ENCODE measurements at regions not wholly inside any gene's neighbourhood (a gene's known extent, or its start where the extent isn't known, plus 50 kb on each side); places are given as distances from the start of the nearest gene placed in this dataset.

GRCh38 chr7:124577256-124577655 lies 188.3 kb downstream of the GPR37 start:
- Histone ChIP-seq H3K36me3 (no peaks in the 10 kb centered on the region), H3K27me3 (no peaks in the 10 kb centered on the region), H3K27ac (no peak overlapping the region), H3K4me1 (no peaks in the 10 kb centered on the region), H3K9me3 (no peaks in the 10 kb centered on the region), H3K4me3 (no peak overlapping the region)
- TF ChIP-seq, protein P1, sequence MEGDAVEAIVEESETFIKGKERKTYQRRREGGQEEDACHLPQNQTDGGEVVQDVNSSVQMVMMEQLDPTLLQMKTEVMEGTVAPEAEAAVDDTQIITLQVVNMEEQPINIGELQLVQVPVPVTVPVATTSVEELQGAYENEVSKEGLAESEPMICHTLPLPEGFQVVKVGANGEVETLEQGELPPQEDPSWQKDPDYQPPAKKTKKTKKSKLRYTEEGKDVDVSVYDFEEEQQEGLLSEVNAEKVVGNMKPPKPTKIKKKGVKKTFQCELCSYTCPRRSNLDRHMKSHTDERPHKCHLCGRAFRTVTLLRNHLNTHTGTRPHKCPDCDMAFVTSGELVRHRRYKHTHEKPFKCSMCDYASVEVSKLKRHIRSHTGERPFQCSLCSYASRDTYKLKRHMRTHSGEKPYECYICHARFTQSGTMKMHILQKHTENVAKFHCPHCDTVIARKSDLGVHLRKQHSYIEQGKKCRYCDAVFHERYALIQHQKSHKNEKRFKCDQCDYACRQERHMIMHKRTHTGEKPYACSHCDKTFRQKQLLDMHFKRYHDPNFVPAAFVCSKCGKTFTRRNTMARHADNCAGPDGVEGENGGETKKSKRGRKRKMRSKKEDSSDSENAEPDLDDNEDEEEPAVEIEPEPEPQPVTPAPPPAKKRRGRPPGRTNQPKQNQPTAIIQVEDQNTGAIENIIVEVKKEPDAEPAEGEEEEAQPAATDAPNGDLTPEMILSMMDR (IDR thresholded peaks at IDR 0.05), result no peak
- TF ChIP-seq POLR2AphosphoS5 (IDR thresholded peaks at IDR 0.05; ENCODE audit: insufficient read depth in 1 of 2, low read depth in 1 of 2) (no peak), POLR2A (IDR thresholded peaks at IDR 0.05) (no peak)
- DNase-seq (ENCODE audit: extremely low spot score in 2 of 2), result no peak
- intact Hi-C loops (cut with DNase I), result no loop called here

GRCh38 chr7:124575176-124575575 lies 190.4 kb downstream of the GPR37 start:
- Histone ChIP-seq H3K36me3 (no peaks in the 10 kb centered on the region), H3K27me3 (no peaks in the 10 kb centered on the region), H3K4me1 (no peaks in the 10 kb centered on the region), H3K4me3 (no peak overlapping the region), H3K27ac (no peak overlapping the region), H3K9me3 (no peaks in the 10 kb centered on the region)
- DNase-seq (ENCODE audit: extremely low spot score in 2 of 2), result no peak
- TF ChIP-seq POLR2AphosphoS5 (IDR thresholded peaks at IDR 0.05; ENCODE audit: insufficient read depth in 1 of 2, low read depth in 1 of 2), result no peak
- TF ChIP-seq POLR2A (IDR thresholded peaks at IDR 0.05), result no peak
- TF ChIP-seq, protein P1 (IDR thresholded peaks at IDR 0.05), result no peak
- intact Hi-C loops (cut with DNase I), result no loop called here

GRCh38 chr7:124570558-124570957 lies 195.0 kb downstream of the GPR37 start:
- Histone ChIP-seq H3K9me3 (no peaks in the 10 kb centered on the region), H3K4me3 (no peak overlapping the region), H3K36me3 (no peaks in the 10 kb centered on the region), H3K4me1 (no peaks in the 10 kb centered on the region), H3K27me3 (no peaks in the 10 kb centered on the region), H3K27ac (no peak overlapping the region)
- TF ChIP-seq POLR2A (IDR thresholded peaks at IDR 0.05) (no peak), POLR2AphosphoS5 (IDR thresholded peaks at IDR 0.05; ENCODE audit: insufficient read depth in 1 of 2, low read depth in 1 of 2) (no peak)
- TF ChIP-seq, protein P1 (IDR thresholded peaks at IDR 0.05), result no peak
- intact Hi-C loops (cut with DNase I), result no loop called here
- DNase-seq (ENCODE audit: extremely low spot score in 2 of 2), result no peak

GRCh38 chr7:124566583-124566982 lies 199.0 kb downstream of the GPR37 start:
- TF ChIP-seq POLR2AphosphoS5 (IDR thresholded peaks at IDR 0.05; ENCODE audit: insufficient read depth in 1 of 2, low read depth in 1 of 2), result no peak
- TF ChIP-seq POLR2A (IDR thresholded peaks at IDR 0.05), result no peak
- TF ChIP-seq, protein P1 (IDR thresholded peaks at IDR 0.05), result no peak
- Histone ChIP-seq H3K4me3 (no peak overlapping the region), H3K27me3 (no peaks in the 10 kb centered on the region), H3K27ac (no peak overlapping the region), H3K9me3 (no peaks in the 10 kb centered on the region), H3K4me1 (no peaks in the 10 kb centered on the region), H3K36me3 (no peaks in the 10 kb centered on the region)
- intact Hi-C loops (cut with DNase I), result no loop called here
- no peak for DNase-seq (ENCODE audit: extremely low spot score in 2 of 2)

DNA sequence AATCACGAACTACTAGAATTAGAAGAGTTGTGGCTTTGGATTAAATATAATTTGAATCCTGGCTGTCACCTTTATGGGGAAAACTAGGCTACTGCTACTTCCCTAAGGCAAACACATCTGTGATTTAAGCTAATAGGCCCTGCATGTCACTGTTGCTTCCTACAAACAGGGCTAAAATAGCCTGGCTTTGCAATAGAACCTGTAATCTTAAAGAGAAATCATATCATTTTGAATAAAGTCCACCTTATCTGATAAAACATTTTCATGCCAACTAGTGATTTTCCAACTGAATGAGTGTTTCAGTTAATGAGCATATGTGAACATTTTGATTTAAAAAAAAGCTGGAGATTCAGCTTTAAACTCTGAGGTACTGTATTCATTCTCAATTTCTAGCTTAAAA lies 208.0 kb downstream of the GPR37 start:
- H3K9me3 ChIP-seq, result no peaks in the 10 kb centered on the region
- intact Hi-C loops (cut with DNase I), result no loop called here
- no peak overlapping the region for H3K27ac ChIP-seq
- TF ChIP-seq, protein P1 (IDR thresholded peaks at IDR 0.05), result no peak
- TF ChIP-seq POLR2AphosphoS5 (IDR thresholded peaks at IDR 0.05; ENCODE audit: insufficient read depth in 1 of 2, low read depth in 1 of 2), result no peak
- no peak for TF ChIP-seq POLR2A (IDR thresholded peaks at IDR 0.05)
- no peaks in the 10 kb centered on the region for H3K27me3 ChIP-seq
- H3K4me1 ChIP-seq, result no peaks in the 10 kb centered on the region
- no peak for DNase-seq (ENCODE audit: extremely low spot score in 2 of 2)
- no peaks in the 10 kb centered on the region for H3K36me3 ChIP-seq
- no peak overlapping the region for H3K4me3 ChIP-seq

Measured in vagina (tissue), 2 donors.